ENCODE measurements at regions not wholly inside any gene's neighbourhood (a gene's known extent, or its start where the extent isn't known, plus 50 kb on each side); places are given as distances from the start of the nearest gene placed in this dataset.

- DNase-seq = no peak
These were observed 269.4 kb downstream of the TCF7L2 start for GRCh38 chr10:113219446-113219845.

GRCh38 chr10:113221756-113222168 is 271.7 kb downstream of the TCF7L2 start:
- DNase-seq = no peak

GRCh38 chr10:113222207-113222606 is 272.2 kb downstream of the TCF7L2 start:
- no peak for DNase-seq

GRCh38 chr10:113225364-113225763 is 275.3 kb downstream of the TCF7L2 start:
- DNase-seq = no peak

GRCh38 chr10:113225903-113226302 is 275.9 kb downstream of the TCF7L2 start:
- no peak for DNase-seq

GRCh38 chr10:113226399-113226798 is 276.4 kb downstream of the TCF7L2 start:
- no peak for DNase-seq

- DNase-seq = no peak
These were observed 276.9 kb downstream of the TCF7L2 start for GRCh38 chr10:113226831-113227445.

- no peak for DNase-seq
These were observed 278.5 kb downstream of the TCF7L2 start for GRCh38 chr10:113228530-113228929.

- no peak for DNase-seq
These were observed 280.1 kb downstream of the TCF7L2 start for GRCh38 chr10:113230011-113230610.

GRCh38 chr10:113232928-113233511 is 283.0 kb downstream of the TCF7L2 start:
- DNase-seq = no peak

GRCh38 chr10:113234481-113234880 is 284.4 kb downstream of the TCF7L2 start:
- no peak for DNase-seq

- no peak for DNase-seq
These were observed 285.5 kb downstream of the TCF7L2 start for GRCh38 chr10:113235508-113235907.

GRCh38 chr10:113236998-113237397 is 287.0 kb downstream of the TCF7L2 start:
- no peak for DNase-seq

GRCh38 chr10:113239566-113240350 is 289.7 kb downstream of the TCF7L2 start:
- DNase-seq = no peak

GRCh38 chr10:113240736-113241135 is 290.7 kb downstream of the TCF7L2 start:
- DNase-seq = no peak

- no peak for DNase-seq
These were observed 291.7 kb downstream of the TCF7L2 start for GRCh38 chr10:113241599-113242360.

GRCh38 chr10:113243311-113243710 is 293.3 kb downstream of the TCF7L2 start:
- DNase-seq = no peak

- no peak for DNase-seq
These were observed 294.7 kb downstream of the TCF7L2 start for GRCh38 chr10:113244750-113245149.

GRCh38 chr10:113245286-113245685 is 295.2 kb downstream of the TCF7L2 start:
- no peak for DNase-seq

GRCh38 chr10:113247050-113247449 is 297.0 kb downstream of the TCF7L2 start:
- DNase-seq = no peak

GRCh38 chr10:113252650-113253618 is 299.9 kb upstream of the HABP2 start:
- DNase-seq = no peak
